ENCODE measurements at regions not wholly inside any gene's neighbourhood (a gene's known extent, or its start where the extent isn't known, plus 50 kb on each side); places are given as distances from the start of the nearest gene placed in this dataset.

DNA sequence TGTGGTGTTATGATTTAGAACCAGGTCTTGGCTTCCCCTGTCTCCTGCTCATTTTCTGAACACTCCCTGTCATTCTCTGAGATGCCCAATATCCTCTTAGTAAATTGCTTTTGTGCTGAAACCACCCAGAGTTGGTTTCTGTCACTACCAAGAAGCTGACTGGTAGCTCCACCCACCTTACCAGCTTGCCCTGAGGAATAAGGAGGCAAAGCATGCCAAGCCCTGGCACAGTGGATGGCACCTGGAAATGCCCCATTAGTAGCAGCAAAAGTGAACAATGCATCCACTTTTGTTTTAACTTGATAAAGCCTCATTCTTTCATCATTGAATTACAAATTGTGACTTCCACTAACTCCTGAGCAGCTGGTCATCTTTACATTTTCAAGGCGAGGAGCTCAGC lies 157.7 kb downstream of the CDC5L start:
- Histone ChIP-seq H3K36me3 (ENCODE audit: insufficient read depth) (no peaks in the 10 kb centered on the region), H3K4me1 (ENCODE audit: low read depth, poor library complexity, severe bottlenecking) (no peaks in the 10 kb centered on the region), H3K79me2 (ENCODE audit: insufficient read depth, low read depth) (no peaks in the 10 kb centered on the region), H2AFZ (ENCODE audit: low read depth) (no peak overlapping the region), H3K27me3 (ENCODE audit: insufficient read depth, low read depth) (no peaks in the 10 kb centered on the region), H3K9ac (no peak overlapping the region), H3K4me3 (IDR thresholded peaks at IDR 0.05; ENCODE audit: insufficient read depth, low read depth, low read length) (no peak overlapping the region), H4K20me1 (ENCODE audit: insufficient read depth) (no peaks in the 10 kb centered on the region), H3K4me2 (no peak overlapping the region), H3K27ac (no peak overlapping the region)
- TF ChIP-seq, protein P1, sequence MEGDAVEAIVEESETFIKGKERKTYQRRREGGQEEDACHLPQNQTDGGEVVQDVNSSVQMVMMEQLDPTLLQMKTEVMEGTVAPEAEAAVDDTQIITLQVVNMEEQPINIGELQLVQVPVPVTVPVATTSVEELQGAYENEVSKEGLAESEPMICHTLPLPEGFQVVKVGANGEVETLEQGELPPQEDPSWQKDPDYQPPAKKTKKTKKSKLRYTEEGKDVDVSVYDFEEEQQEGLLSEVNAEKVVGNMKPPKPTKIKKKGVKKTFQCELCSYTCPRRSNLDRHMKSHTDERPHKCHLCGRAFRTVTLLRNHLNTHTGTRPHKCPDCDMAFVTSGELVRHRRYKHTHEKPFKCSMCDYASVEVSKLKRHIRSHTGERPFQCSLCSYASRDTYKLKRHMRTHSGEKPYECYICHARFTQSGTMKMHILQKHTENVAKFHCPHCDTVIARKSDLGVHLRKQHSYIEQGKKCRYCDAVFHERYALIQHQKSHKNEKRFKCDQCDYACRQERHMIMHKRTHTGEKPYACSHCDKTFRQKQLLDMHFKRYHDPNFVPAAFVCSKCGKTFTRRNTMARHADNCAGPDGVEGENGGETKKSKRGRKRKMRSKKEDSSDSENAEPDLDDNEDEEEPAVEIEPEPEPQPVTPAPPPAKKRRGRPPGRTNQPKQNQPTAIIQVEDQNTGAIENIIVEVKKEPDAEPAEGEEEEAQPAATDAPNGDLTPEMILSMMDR (conservative IDR thresholded peaks at IDR 0.05; ENCODE audit: low read depth, low read length), result no peak

DNA sequence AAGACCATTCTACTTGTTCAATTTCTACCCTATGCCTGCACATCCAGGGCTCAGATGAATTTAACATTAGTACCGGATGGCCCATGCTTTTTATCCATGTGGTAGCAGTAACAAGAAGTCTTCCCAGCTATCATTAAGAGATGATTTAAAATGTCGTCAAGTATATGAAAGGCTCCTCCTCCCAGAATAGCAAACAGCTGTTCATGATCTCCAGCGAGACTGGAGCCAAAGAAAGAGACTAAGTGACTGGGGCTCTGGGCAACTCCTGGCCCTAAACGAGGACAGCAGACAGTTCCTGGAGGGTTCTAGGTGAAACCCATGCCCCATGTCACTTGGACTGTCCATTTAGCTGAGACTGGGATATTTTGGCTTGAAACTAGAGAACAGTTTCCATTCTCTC lies 160.8 kb downstream of the CDC5L start:
- Histone ChIP-seq H3K4me3 (IDR thresholded peaks at IDR 0.05; ENCODE audit: insufficient read depth, low read depth, low read length) (no peak overlapping the region), H3K4me1 (ENCODE audit: low read depth, poor library complexity, severe bottlenecking) (no peaks in the 10 kb centered on the region), H3K27me3 (ENCODE audit: insufficient read depth, low read depth) (no peaks in the 10 kb centered on the region), H3K79me2 (ENCODE audit: insufficient read depth, low read depth) (no peaks in the 10 kb centered on the region), H3K9ac (no peak overlapping the region), H4K20me1 (ENCODE audit: insufficient read depth) (no peaks in the 10 kb centered on the region), H3K36me3 (ENCODE audit: insufficient read depth) (no peaks in the 10 kb centered on the region), H2AFZ (ENCODE audit: low read depth) (no peak overlapping the region), H3K27ac (no peak overlapping the region), H3K4me2 (no peak overlapping the region)
- TF ChIP-seq, protein P1 (conservative IDR thresholded peaks at IDR 0.05; ENCODE audit: low read depth, low read length), result no peak

DNA sequence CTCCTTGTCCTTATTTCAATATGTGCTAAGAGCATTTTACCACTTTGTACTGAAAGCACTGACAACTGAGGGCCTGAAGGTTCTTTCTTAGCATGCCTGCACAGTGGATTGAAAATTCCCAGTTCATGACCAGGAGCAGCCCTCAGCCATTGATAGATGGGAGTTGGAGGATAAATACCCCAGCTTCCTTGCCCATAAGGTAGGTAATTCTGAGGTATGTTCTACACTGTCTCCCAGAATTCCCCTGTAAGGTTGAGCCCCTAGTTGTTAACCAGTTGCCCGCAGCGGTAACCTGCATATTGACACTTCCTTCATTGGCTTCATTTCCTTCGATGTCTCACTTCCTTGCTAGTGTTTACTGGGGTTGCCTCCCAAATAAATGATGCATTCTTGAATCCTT lies 162.0 kb downstream of the CDC5L start:
- Histone ChIP-seq H3K4me2 (no peak overlapping the region), H3K4me1 (ENCODE audit: low read depth, poor library complexity, severe bottlenecking) (no peaks in the 10 kb centered on the region), H3K36me3 (ENCODE audit: insufficient read depth) (no peaks in the 10 kb centered on the region), H3K9ac (no peak overlapping the region), H3K27ac (no peak overlapping the region), H4K20me1 (ENCODE audit: insufficient read depth) (no peaks in the 10 kb centered on the region), H2AFZ (ENCODE audit: low read depth) (no peak overlapping the region), H3K4me3 (IDR thresholded peaks at IDR 0.05; ENCODE audit: insufficient read depth, low read depth, low read length) (no peak overlapping the region), H3K79me2 (ENCODE audit: insufficient read depth, low read depth) (no peaks in the 10 kb centered on the region), H3K27me3 (ENCODE audit: insufficient read depth, low read depth) (no peaks in the 10 kb centered on the region)
- TF ChIP-seq, protein P1 (conservative IDR thresholded peaks at IDR 0.05; ENCODE audit: low read depth, low read length), result no peak

DNA sequence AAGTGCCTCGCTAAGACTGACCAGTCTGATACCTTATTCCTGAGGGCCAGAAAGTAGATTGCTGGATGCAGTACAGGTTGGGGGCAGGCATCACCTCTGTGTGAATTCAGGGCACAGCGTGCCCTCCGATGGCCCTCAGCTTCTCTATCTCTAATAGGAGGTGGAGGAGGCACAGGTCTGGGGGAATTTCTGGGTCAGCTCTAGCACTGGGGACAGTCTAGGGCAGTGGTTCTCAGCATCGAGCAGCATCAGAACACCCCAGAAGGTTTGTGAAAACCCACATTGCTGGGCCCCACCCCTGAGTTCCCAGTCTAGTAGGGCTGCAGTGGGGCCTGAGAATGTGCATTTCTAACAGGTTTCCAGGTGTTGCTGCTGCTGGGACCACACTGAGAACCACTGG lies 166.7 kb downstream of the CDC5L start:
- no peaks in the 10 kb centered on the region for H3K27me3 ChIP-seq (ENCODE audit: insufficient read depth, low read depth)

More for the DNA sequence above, 166.7 kb downstream of the CDC5L start:
- no peaks in the 10 kb centered on the region for H3K4me1 ChIP-seq (ENCODE audit: low read depth, poor library complexity, severe bottlenecking)
- no peaks in the 10 kb centered on the region for H3K79me2 ChIP-seq (ENCODE audit: insufficient read depth, low read depth)
- H3K4me2 ChIP-seq, result no peak overlapping the region
- no peak overlapping the region for H2AFZ ChIP-seq (ENCODE audit: low read depth)
- no peak overlapping the region for H3K27ac ChIP-seq
- H3K4me3 ChIP-seq (IDR thresholded peaks at IDR 0.05; ENCODE audit: insufficient read depth, low read depth, low read length), result no peak overlapping the region
- H3K36me3 ChIP-seq (ENCODE audit: insufficient read depth), result no peaks in the 10 kb centered on the region
- no peaks in the 10 kb centered on the region for H4K20me1 ChIP-seq (ENCODE audit: insufficient read depth)
- TF ChIP-seq, protein P1 (conservative IDR thresholded peaks at IDR 0.05; ENCODE audit: low read depth, low read length), result no peak
- no peak overlapping the region for H3K9ac ChIP-seq

Measured in KMS-11 (cell line).